GM13976 (cell line): ENCODE measurements at regions not wholly inside any gene's neighbourhood (a gene's known extent, or its start where the extent isn't known, plus 50 kb on each side); places are given as distances from the start of the nearest gene placed in this dataset.

ENCODE experiments used
- DNase-seq: peaks from one replicate; pipeline ENCODE4 v3.0.0; 2012; ENCODE audit warnings: low spot score
- in situ Hi-C: fragments of 300-500 bp; cut with MboI; formaldehyde crosslinking; loops from one replicate; pipeline ENCODE4 v1.12.0; 2022; ENCODE audit warnings: low sequenced_read_pairs, mixed read lengths, inconsistent platforms; ENCODE audit not compliant: unreplicated experiment
- TF ChIP-seq, protein P1 (sequence below): IDR thresholded peaks from 2 replicates; pipeline ENCODE4 v1.5.1; 2012; ENCODE audit warnings: borderline replicate concordance, mild to moderate bottlenecking; ENCODE audit not compliant: insufficient read depth; ENCODE audit errors: extremely low read depth, missing control alignments, control extremely low read depth

DNA sequence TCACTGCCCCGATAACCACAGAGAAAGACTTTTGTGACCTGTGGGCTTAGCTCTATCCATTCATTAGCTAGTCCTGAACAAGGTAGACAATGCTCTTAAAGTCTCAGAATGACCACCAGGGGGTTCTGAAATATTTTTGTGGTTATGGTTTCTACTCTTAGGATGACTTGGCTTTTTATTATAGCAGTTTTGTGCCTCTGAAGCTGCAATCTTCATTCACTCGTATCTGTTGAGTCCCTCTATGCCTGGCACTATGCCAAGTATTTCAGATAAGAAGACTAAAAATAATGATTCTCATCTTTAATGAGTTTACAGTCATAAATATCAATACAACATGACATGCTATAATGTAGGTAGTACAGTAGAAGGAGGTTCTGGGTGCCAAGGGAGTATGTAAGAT is 130.8 kb upstream of the TRHDE start:
- DNase-seq: peak; percentile 44
- TF ChIP-seq, protein P1, sequence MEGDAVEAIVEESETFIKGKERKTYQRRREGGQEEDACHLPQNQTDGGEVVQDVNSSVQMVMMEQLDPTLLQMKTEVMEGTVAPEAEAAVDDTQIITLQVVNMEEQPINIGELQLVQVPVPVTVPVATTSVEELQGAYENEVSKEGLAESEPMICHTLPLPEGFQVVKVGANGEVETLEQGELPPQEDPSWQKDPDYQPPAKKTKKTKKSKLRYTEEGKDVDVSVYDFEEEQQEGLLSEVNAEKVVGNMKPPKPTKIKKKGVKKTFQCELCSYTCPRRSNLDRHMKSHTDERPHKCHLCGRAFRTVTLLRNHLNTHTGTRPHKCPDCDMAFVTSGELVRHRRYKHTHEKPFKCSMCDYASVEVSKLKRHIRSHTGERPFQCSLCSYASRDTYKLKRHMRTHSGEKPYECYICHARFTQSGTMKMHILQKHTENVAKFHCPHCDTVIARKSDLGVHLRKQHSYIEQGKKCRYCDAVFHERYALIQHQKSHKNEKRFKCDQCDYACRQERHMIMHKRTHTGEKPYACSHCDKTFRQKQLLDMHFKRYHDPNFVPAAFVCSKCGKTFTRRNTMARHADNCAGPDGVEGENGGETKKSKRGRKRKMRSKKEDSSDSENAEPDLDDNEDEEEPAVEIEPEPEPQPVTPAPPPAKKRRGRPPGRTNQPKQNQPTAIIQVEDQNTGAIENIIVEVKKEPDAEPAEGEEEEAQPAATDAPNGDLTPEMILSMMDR: no peak

DNA sequence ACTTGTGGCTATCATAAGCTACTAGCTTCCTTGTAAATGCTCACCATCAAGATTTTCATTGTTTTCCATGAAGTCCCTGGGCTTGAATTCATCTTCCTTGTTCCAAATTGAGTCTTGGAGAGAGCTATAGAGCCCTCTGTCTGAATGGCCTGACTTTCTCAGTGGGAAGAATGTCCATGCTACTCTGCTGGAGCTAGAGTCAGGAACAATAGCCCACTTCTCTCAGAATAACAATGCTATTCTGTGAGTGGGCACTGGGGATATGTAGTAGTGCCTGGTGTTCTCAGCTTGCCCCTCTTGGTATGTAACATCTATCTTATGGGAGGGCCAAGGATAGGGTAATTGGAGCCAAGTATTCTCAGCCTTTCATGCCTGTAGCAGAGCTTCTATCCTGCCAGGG is 127.6 kb upstream of the TRHDE start:
- in situ Hi-C loops: no loop called here
- no peak for DNase-seq
- TF ChIP-seq, protein P1: no peak

More for the DNA sequence above, 130.8 kb upstream of the TRHDE start:
- in situ Hi-C loops: no loop called here

- DNase-seq: no peak
- in situ Hi-C loops: no loop called here
- TF ChIP-seq, protein P1: no peak
These were observed 125.7 kb upstream of the TRHDE start for GRCh38 chr12:72146495-72146894.

- DNase-seq: no peak
- in situ Hi-C loops: no loop called here
- TF ChIP-seq, protein P1: no peak
These were observed 123.5 kb upstream of the TRHDE start for GRCh38 chr12:72148709-72149108.

- in situ Hi-C loops: no loop called here
- no peak for DNase-seq
- TF ChIP-seq, protein P1: no peak
These were observed 109.3 kb upstream of the TRHDE start for GRCh38 chr12:72162875-72163274.

GRCh38 chr12:72168851-72169250 is 103.3 kb upstream of the TRHDE start:
- no peak for DNase-seq
- in situ Hi-C loops: no loop called here
- TF ChIP-seq, protein P1: no peak

GRCh38 chr12:72173974-72174373 is 98.2 kb upstream of the TRHDE start:
- TF ChIP-seq, protein P1: no peak
- no peak for DNase-seq
- in situ Hi-C loops: no loop called here
